ENCODE measurements at regions not wholly inside any gene's neighbourhood (a gene's known extent, or its start where the extent isn't known, plus 50 kb on each side); places are given as distances from the start of the nearest gene placed in this dataset.

- TF ChIP-seq CREB1 (CRISPR knock-in tag; IDR thresholded peaks at IDR 0.05; ENCODE audit: low read depth) (no peak), JUNB (IDR thresholded peaks at IDR 0.05; ENCODE audit: unreplicated experiment) (no peak), EZH2phosphoT487 (IDR thresholded peaks at IDR 0.05; ENCODE audit: unreplicated experiment) (no peak), EZH2 (IDR thresholded peaks at IDR 0.05; ENCODE audit: low read depth, unreplicated experiment) (no peak), ZNF462 (CRISPR knock-in tag; IDR thresholded peaks at IDR 0.05) (no peak)
Observed at GRCh38 chr11:109961261-109961660, 131.9 kb upstream of the ZC3H12C start (continued).

DNA sequence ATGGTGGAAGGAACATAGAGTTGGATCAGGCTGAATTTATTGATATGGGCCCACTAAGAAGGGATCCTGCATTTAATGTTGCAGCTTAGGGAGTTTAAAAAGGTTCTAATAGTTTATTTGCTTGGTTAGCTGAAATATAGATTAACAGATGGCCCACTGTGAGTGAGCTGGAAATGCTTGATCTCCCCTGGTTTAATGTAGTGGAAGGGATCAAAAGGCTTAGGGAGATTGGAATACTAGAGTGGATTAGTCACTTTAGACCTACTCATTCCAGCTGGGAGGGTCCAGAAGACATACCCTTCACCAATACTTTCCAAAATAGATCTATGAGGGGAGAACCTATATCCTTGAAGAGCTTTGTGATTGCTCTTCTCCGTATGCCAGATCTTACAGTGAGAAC, 130.1 kb upstream of the ZC3H12C start:
- Histone ChIP-seq H3K36me3 (ENCODE audit: insufficient read depth) (no peaks in the 10 kb centered on the region), H3K79me2 (replicated peaks; ENCODE audit: insufficient read depth) (no peaks in the 10 kb centered on the region), H4K20me1 (replicated peaks; ENCODE audit: insufficient read depth) (no peaks in the 10 kb centered on the region), H3K9me2 (ENCODE audit: insufficient read depth) (peaks cover 27% of the 10 kb centered on the region), H3K4me2 (no peak overlapping the region), H2AFZ (no peak overlapping the region), H3K4me3 (no peak overlapping the region), H3K27me3 (ENCODE audit: insufficient read depth) (no peaks in the 10 kb centered on the region), H3K4me1 (ENCODE audit: insufficient read depth) (no peaks in the 10 kb centered on the region), H3F3A (replicated peaks; ENCODE audit: low read depth) (no peaks in the 10 kb centered on the region), H3K27ac (ENCODE audit: low read depth) (no peak overlapping the region)
- peaks cover 22% of the 10 kb centered on the region for H3K4me1 Mint-ChIP-seq
- no peaks in the 10 kb centered on the region; the same call in 2 of the 3 replicates for H3K36me3 Mint-ChIP-seq (ENCODE audit: low read depth)
- no peaks in the 10 kb centered on the region for H3K27me3 Mint-ChIP-seq (ENCODE audit: insufficient read depth, low read depth, poor library complexity)
- H3K4me3 Mint-ChIP-seq: no peak overlapping the region
- no peaks in the 10 kb centered on the region for H3K9me3 Mint-ChIP-seq
- no peak overlapping the region for H3K27ac Mint-ChIP-seq
- DNase-seq (ENCODE audit: low spot score) (no peak), ATAC-seq (no peak)
- TF ChIP-seq ZNF114 (CRISPR knock-in tag; IDR thresholded peaks at IDR 0.05) (no peak), CTCF (conservative IDR thresholded peaks at IDR 0.05; ENCODE audit: low read depth in 2 of 2) (no peak), STAT1 (IDR thresholded peaks at IDR 0.05; ENCODE audit: unreplicated experiment) (no peak), ZNF462 (CRISPR knock-in tag; IDR thresholded peaks at IDR 0.05) (no peak), CREB1 (CRISPR knock-in tag; IDR thresholded peaks at IDR 0.05; ENCODE audit: low read depth) (no peak), NANOG (IDR thresholded peaks at IDR 0.05; ENCODE audit: borderline replicate concordance) (no peak)
